ENCODE measurements at regions not wholly inside any gene's neighbourhood (a gene's known extent, or its start where the extent isn't known, plus 50 kb on each side); places are given as distances from the start of the nearest gene placed in this dataset.
"Not testable (repeated sequence)": the region's sequence is repeated elsewhere in the genome, so short reads cannot be mapped to it uniquely, and the experiment has no call there.

DNA sequence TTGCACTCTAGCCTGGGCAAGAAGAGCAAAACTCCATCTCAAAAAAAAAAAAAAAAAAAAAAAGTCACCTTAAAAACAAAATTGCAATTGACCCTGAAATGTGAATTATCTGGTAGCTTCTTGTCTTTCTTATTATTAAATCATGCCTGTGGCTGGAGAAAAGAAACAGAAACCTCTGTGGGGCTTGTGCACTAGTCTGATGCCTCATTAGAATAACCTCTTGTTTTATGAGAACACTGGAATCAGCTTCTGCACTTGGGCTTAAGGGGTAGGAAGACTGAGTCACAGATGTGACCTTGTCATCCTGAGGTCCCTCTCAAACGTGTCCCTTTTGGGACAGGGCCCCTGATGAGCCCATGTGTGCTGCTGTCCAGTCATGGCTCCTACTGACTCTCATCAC, 237.9 kb downstream of the DACT1 start:
- CTCF ChIA-PET, result no interaction called here
- POLR2A ChIA-PET, result no interaction called here

DNA sequence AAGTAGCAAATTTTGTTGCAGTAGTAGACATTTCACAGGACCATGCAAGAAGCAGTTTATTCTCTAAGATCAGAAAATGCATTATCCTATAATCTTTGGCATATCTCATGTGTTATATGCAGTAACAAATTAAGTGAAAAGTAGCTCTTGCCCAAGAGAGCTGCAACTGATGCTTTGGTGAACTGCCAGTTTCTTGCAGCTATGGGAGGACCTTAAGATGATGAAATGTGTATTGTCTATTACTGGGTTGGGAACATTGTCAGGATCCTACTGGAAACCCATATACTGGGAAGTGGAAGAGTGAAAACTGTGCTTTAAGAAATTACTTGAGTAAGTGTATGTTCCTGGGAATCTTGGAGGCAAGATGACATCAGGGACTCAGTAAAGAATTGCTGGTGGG, 238.8 kb downstream of the DACT1 start:
- CTCF ChIA-PET, result no interaction called here
- POLR2A ChIA-PET, result no interaction called here

DNA sequence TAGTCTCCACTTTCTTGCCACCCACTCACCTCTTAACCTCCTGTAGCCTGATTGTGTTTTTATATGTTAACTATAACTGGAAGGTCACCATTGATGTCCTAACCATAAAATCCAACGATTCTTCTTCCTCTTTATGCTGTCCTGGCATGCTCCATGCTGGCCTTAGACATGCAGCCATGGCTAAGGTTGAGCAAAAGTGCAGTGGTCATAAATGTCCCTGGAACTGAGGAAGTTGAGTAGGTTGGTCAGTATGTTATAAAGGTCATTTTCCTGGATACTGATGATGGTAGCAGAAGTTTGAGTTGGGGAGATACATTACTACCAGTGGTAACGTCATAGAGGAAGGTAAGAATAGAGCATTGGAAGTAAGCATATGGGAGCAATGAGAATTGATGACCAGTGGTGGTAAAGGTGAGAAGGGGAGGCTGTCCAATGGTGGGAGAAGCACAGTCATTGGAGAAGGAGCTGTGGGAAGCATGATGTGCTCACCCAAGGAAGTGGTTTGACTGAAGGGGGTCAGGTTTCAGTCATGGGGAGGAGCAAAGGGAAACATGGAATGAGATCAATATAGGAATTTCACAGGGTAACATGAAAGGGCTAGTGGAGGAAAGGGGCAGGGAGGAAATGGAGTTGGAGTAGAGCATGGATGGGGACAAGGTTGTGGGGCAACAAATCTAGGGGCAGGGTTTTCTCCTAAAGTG, 240.8 kb downstream of the DACT1 start:
- CTCF ChIA-PET, result no interaction called here
- POLR2A ChIA-PET, result no interaction called here

DNA sequence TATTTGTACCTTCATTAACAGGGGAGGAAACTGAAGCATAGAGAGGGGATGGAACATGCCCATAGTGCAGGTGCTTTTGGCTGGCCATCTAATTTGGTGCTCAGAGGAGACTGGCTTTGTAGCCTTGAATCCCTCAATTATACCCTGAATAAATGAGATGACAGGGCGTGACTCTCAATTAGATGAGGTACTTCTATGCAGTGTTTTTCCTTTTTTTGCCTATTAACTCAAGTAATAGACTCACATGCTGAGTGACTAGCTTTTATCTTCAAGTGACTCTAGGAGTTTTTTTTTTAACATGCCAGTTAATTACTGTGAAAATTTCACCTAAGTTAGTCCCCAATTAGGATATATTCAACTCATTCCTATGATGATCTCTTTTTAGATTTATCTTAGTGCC, 243.7 kb downstream of the DACT1 start:
- CTCF ChIA-PET, result no interaction called here
- POLR2A ChIA-PET, result no interaction called here

DNA sequence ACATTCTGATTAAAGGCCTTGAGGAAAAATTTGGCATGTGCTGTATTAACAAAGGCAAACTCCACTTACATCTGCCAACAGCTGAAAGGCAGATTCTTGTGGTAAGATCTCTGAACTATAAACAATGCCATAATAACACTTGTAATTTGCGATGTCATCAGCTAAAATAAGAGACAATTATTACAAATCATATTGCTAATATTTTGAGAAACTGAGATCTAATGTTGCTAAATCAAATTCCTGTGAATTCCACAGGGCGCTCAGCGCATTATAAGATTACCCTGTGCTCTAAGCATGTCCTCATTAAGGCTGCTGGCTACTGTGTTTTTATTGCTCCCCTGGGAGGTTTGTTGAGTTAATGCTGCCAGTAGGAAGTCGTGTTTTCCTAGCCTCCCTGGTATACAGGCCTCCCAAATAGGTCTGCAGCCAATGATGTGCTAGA, 244.8 kb downstream of the DACT1 start:
- ChIA-PET POLR2A (no interaction called here), CTCF (no interaction called here)

DNA sequence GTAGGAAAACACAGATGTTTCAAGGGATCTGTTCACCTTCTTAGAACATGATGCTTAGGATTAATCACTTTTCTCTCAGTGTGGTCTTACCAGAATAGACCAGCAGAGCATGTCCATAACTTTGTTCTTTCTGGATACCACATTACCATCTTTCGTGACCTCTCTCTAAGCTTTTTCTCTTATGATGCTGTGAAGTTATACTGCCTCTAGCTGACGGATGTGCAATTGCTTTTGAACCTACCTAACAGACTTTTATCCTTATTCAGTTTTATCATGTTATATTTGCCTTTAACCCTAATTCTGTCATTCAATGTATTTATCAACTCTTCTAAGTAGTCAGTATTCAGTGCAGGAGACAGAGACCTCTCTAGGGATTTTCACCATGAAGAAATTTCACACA, 246.7 kb downstream of the DACT1 start:
- ChIA-PET POLR2A (no interaction called here), CTCF (no interaction called here)

DNA sequence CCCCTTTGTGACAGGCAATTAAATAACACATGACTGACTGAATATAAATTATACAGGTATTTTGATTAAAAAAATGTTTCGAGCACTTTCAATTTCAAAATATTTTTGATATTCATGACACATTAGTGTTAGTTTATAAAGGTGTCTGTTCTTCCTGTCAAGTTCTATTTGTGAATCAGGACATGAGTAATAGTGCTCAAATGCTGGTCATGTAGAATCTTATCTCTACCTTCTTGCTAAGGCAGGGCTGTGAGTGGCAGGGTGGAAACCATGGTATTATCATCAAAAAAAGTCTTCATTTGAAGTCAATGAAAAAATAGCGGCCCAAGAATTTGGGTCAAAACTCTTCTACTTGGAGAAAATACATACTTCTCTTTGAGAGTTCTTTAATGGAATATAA, 250.2 kb downstream of the DACT1 start:
- CTCF ChIA-PET, result no interaction called here
- POLR2A ChIA-PET, result no interaction called here

DNA sequence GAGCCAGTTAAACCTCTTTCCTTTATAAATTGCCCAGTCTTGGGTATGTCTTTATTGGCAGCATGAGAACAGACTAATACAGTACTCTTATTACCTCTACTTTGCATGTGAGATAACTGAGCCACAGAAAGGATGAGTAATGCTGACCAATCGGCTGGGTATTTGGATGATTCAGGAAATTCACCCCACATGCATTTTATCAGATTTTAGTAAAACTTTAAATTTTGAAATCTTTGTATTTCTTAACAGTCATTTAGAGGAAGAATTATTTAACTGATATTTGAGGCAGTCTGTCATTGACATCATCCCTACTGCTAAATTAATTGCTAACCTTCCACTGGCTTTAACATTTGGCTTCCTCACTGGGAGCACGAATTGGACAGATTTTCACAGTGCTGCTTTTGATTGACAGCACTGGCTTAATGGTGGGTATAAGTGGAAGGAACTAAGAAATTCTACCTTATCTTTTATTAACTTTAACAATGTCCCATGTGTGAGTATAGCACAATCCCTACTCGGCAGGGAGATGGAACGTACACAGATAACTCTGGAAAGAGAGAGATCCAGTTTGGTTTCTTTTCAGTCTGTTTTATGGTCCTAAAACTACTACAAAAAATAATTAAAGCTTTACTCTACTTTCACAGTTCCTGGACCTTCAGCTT, 261.0 kb downstream of the DACT1 start:
- POLR2A ChIA-PET, result no interaction called here
- CTCF ChIA-PET, result no interaction called here

DNA sequence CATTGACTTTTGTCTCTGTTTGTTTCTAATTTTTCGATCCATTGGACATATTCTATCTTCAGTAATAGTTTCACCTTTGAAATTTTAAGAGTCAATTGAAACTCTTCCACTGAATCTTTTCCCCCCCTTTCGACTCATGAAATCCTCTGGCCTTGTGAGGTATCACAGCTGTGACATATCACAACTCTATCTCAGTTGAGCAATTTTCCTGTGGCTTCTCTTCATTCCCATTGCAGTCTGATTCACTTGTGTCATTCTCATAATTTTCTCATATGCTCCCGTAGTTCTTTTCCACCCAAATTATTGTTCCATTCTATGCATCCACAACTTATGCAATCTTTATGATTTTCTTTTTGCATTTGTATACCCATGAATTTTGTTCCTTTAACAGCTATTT, 261.6 kb downstream of the DACT1 start:
- CTCF ChIA-PET, result no interaction called here
- POLR2A ChIA-PET, result no interaction called here

DNA sequence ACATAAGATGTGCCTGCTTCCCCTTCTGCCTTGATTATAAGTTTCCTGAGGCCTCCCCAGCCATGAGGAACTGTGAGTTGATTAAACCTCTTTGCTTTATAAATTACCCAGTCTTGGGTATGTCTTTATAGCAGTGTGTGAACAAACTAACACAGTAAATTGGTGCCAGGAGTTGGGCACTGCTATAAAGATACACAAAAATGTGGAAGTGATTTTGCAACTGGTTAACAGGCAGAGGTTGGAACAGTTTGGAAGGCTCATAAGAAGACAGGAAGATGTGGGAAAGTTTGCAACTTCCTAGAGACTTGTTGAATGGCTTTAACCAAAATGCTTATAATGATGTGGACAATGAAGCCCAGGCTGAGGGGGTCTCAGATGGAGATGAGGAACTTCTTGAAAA, 264.1 kb downstream of the DACT1 start:
- CTCF ChIA-PET, result no interaction called here
- POLR2A ChIA-PET, result no interaction called here

DNA sequence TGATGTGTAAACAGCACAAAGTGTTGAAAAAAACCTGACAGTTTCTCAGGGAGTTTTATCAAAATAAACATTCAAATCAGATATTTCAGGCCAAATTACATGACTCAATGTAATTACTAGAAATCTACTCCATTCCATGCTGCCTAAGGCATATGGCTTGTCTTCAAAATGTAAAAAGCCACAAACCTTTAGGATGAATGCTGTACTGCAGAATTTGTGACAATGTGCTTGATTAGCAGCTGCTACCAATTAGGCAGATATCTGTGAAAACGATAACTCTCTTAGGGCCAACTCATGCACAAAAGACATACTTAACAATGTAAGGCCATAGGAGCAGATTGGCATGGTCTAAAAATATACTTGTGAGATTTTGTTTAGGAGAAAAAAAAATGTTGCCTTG, 267.0 kb downstream of the DACT1 start:
- ChIA-PET POLR2A (no interaction called here), CTCF (no interaction called here)

DNA sequence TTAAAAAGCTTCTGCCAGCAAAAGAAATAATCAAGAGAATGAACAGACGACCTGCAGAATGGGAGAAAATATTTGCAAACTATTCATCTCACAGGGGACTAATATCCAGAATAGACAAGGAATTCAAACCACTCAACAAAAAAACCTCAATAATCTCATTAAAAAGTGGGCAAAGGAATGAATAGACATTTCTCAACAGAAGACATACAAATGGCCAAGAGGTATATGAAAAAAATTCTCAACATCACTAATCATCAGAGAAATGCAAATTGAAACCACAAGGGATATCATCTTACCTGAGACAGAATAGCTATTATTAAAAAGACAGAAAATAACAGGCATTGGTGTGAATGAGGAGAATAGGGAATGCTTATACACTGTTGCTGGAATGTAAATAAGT, 270.0 kb downstream of the DACT1 start:
- ChIA-PET POLR2A (no interaction called here), CTCF (no interaction called here)

DNA sequence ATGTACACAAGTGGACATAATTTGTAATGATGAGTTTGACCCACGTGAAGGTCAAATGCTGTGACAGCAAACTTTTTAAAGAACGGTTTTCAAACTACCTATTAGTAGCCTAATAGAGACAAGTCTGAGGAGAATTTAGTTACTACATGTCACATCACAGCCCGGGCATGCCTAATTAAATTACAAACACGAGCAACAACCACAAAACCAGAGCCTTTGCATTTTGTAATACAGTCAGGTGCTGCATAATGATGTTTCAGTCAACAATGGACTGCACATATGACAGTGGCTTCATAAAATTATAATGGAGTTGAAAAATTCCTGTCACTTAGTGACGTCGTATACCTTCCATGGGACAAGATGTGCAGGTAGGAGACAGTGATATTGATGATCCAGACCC, 274.5 kb downstream of the DACT1 start:
- ChIA-PET POLR2A (no interaction called here), CTCF (no interaction called here)

DNA sequence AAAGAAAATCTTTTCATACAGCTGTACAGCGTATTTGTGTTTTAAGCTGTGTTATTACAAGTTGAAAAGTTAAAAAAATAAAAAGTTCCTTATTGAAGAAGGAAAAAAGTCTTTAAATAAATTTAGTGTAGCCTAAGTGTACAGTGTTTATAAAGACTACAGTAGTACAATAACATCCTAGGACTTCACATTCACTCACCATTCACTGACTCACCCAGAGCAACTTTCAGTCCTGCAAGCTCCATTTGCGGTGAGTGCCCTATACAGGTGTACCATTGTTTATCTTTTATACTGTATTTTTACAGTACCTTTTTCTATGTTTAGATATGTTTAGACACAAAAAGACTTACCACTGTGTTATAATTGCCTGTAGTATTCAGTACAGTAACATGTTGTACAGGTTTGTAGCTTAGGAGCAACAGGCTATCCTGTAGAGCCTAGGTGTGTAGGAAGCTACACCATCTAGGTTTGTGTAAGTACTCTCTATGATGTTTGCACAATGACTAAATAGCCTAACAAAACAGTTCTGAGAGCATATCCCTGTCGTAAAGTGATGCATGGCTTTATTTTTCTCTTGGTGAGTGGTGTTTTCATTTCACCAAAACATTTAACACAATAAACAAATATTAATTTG, 275.2 kb downstream of the DACT1 start:
- ChIA-PET CTCF (no interaction called here), POLR2A (no interaction called here)

DNA sequence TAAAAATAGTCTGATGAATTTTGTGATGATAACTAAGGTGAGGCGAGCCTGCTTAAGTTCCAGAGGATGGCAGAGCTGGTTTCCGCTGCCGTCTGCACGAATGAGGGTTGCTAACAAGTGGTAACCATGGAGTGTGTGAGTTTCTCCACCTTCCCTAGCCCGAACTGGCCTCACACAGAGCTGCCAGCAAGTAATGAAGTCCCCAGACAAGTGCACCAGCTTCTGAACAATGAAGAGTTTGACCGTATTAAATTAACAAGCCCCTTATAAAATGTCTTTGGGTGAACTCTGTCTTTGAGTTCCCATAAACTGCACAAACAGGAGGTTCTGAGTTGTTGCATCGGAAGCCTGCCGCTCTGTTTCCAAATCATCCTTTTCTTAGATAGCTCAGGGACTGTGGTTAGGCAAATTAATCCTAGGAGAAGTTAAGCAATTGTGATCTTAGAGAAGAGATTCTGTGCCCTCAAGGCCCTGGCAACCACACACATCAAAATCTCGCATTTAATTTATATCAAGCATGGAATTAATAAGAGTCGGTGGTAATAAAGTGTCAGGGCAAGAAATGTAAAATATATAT, 274.1 kb upstream of the DAAM1 start:
- CTCF ChIA-PET, result no interaction called here
- POLR2A ChIA-PET, result no interaction called here

DNA sequence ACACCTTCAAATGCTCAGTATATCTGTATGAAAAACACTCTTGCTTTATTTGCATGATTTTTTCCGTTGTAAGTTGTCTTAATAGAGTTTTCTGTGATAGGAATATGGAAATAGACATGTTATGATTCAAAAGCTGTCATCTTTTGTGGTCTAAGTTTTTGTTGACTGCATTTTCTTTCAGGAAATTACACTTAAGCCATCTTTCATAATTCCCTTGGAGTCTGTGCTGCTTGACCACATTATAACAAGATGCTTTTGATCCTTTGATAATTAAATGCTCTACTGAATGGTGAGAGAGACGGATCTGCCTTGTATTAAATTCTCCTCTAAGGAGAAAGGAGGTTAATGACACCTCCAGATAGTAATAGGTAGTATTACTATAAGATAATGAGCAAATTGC, 272.8 kb upstream of the DAAM1 start:
- CTCF ChIA-PET, result no interaction called here
- POLR2A ChIA-PET, result no interaction called here

DNA sequence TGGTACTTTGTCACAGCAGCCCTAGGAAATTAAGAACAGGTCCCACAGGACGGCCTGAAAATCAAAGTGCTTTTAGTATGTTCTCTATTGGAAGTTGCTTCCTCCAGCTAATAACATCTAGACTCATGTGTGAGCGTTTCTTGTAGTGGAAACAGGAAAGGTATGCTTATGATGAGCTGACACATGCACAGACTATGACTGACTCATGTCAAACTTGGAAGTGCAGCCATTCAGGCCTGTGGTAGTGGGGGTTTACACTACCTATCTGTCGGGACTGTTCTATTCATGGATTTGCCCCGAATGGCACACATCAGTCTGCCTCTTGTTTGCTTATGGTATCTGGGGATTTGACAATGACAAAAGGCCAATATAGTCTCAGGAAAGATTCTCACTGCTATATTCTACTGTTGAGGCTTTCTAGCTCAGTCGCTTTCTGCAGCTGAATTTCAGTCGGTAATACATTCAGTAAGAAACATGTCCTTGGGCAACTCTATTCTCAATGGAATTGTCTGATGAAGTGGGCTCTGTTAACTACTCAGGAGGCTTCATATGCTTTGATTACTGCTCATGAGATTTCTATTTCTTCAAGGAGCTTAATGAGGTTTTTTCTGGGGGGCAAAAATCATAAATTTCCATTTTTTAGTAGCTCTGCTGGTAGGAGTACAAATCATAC, 270.3 kb upstream of the DAAM1 start:
- ChIA-PET CTCF (no interaction called here), POLR2A (no interaction called here)

DNA sequence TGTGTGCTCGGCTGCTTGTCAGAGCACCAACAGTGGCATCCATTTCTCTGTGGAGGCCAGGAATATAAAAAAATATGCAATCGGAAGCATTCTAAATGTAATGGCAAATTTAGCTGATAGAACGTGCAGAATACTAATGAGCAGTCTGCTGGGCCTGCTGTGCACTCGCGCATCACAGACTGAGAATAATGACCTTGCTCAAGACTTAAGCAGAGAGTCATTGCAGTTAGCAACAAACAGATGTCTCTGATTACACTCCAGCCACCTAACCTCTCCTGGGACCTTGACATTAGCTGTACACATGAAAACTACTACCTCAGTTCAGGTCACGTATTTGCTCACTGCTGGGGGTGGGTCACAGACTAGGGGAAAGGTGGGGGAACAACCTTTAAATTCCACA, 269.2 kb upstream of the DAAM1 start:
- POLR2A ChIA-PET, result no interaction called here
- CTCF ChIA-PET, result no interaction called here

DNA sequence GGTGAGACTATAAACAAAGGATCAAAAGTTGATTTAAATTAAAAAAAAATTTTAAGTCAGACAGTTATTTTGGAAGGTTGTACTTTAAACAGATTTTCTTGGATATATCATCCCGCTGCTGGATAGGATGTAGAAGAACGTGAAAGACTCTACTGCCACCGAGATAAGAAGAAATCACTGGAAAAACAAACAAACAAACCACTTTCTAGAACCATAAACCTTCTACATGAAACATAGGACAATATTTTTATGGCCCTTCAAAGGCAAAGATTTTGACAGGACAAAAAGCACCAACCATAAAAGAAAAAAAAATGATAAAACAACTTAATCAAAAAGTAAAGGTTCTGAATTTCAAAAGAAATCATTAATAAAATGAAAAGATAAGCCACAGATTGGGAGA, 268.2 kb upstream of the DAAM1 start:
- ChIA-PET CTCF (no interaction called here), POLR2A (no interaction called here)

DNA sequence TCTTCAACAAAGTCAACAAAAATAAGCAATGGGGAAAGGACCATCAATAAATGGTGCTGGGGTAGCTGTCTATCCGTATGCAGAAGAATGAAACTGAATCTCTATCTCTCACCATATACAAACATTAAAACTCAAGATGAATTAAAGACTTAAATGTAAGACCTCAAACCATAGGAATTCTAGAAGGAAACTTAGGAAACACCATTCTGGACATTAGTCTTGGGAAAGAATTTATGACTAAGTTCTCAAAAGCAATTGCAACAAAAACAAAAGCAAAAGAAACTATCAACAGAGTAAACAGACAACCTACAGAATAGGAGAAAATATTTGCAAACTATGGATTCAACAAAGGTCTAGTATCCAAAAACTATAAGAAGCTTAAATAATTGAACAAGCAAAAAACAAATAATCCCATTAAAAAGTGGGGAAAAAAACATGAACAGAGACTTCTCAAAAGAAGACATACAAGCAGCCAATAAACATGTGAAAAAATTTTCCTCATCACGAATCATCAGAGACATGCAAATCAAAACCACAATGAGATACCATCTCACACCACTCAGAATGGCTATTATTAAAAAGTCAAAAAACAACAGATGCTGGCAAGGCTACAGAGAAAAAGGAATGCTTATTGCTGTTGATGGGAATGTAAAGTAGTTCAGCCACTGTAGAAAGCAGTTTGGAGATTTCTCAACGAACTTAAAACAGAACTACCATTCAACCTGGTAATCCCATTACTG, 266.1 kb upstream of the DAAM1 start:
- POLR2A ChIA-PET, CTCF ChIA-PET: not testable (repeated sequence)

Measured in activated CD8-positive, alpha-beta memory T cell treated with anti-CD3 and anti-CD28 coated beads for 36 hours (primary cell).